ENCODE measurements at regions not wholly inside any gene's neighbourhood (a gene's known extent, or its start where the extent isn't known, plus 50 kb on each side); places are given as distances from the start of the nearest gene placed in this dataset.

GRCh38 chr17:65409381-65409780 lies 152.1 kb downstream of the AXIN2 start:
- DNase-seq (ENCODE audit: insufficient read length, low spot score): no peak
- no peak for TF ChIP-seq CTCF (IDR thresholded peaks at IDR 0.05; ENCODE audit: insufficient read depth, missing control alignments)
- FAIRE-seq: no peak

GRCh38 chr17:65408050-65408449 lies 153.4 kb downstream of the AXIN2 start:
- FAIRE-seq (no peak), DNase-seq (ENCODE audit: insufficient read length, low spot score) (no peak)
- no peak for TF ChIP-seq CTCF (IDR thresholded peaks at IDR 0.05; ENCODE audit: insufficient read depth, missing control alignments)

- FAIRE-seq: no peak
- DNase-seq (ENCODE audit: insufficient read length, low spot score): no peak
- TF ChIP-seq CTCF (IDR thresholded peaks at IDR 0.05; ENCODE audit: insufficient read depth, missing control alignments): no peak
Measured at GRCh38 chr17:65407017-65407416, 154.4 kb downstream of the AXIN2 start.

GRCh38 chr17:65406552-65406951 lies 154.9 kb downstream of the AXIN2 start:
- no peak for FAIRE-seq
- TF ChIP-seq CTCF (IDR thresholded peaks at IDR 0.05; ENCODE audit: insufficient read depth, missing control alignments): no peak
- DNase-seq (ENCODE audit: insufficient read length, low spot score): no peak

GRCh38 chr17:65405563-65405962 lies 155.9 kb downstream of the AXIN2 start:
- no peak for FAIRE-seq
- TF ChIP-seq CTCF (IDR thresholded peaks at IDR 0.05; ENCODE audit: insufficient read depth, missing control alignments): no peak
- no peak for DNase-seq (ENCODE audit: insufficient read length, low spot score)

GRCh38 chr17:65404761-65405160 lies 156.7 kb downstream of the AXIN2 start:
- DNase-seq (ENCODE audit: insufficient read length, low spot score) (no peak), FAIRE-seq (no peak)
- TF ChIP-seq CTCF (IDR thresholded peaks at IDR 0.05; ENCODE audit: insufficient read depth, missing control alignments): no peak

- no peak for FAIRE-seq
- no peak for DNase-seq (ENCODE audit: insufficient read length, low spot score)
- no peak for TF ChIP-seq CTCF (IDR thresholded peaks at IDR 0.05; ENCODE audit: insufficient read depth, missing control alignments)
Measured at GRCh38 chr17:65403626-65404025, 157.8 kb downstream of the AXIN2 start.

Measured in D721Med (cell line).